CD4-positive, alpha-beta T cell treated with Interleukin-21 for 1 hour (primary cell): ENCODE measurements at regions not wholly inside any gene's neighbourhood (a gene's known extent, or its start where the extent isn't known, plus 50 kb on each side); places are given as distances from the start of the nearest gene placed in this dataset.

ENCODE experiments used
- DNase-seq: peaks from one replicate; pipeline ENCODE4 v3.0.0-alpha.2; 2020

- DNase-seq = no peak
Measured at GRCh38 chr4:120524237-120524636, 398.3 kb downstream of the PRDM5 start.

GRCh38 chr4:120520761-120521160 lies 401.8 kb downstream of the PRDM5 start:
- DNase-seq = no peak

- DNase-seq = no peak
Measured at GRCh38 chr4:120517966-120518365, 404.6 kb downstream of the PRDM5 start.

GRCh38 chr4:120509719-120510118 lies 412.8 kb downstream of the PRDM5 start:
- DNase-seq = no peak

GRCh38 chr4:120509222-120509621 lies 413.3 kb downstream of the PRDM5 start:
- no peak for DNase-seq

GRCh38 chr4:120508036-120508435 lies 414.5 kb downstream of the PRDM5 start:
- DNase-seq = no peak

- DNase-seq = no peak
Measured at GRCh38 chr4:120506536-120506935, 416.0 kb downstream of the PRDM5 start.

GRCh38 chr4:120498678-120499077 lies 423.8 kb downstream of the PRDM5 start:
- DNase-seq = no peak

GRCh38 chr4:120491481-120491880 lies 424.8 kb upstream of the MAD2L1 start:
- no peak for DNase-seq

GRCh38 chr4:120481756-120482155 lies 415.1 kb upstream of the MAD2L1 start:
- DNase-seq = no peak

- DNase-seq = no peak
Measured at GRCh38 chr4:120472447-120473131, 405.9 kb upstream of the MAD2L1 start.

- no peak for DNase-seq
Measured at GRCh38 chr4:120466429-120466828, 399.8 kb upstream of the MAD2L1 start.

- DNase-seq = no peak
Measured at GRCh38 chr4:120454788-120455187, 388.1 kb upstream of the MAD2L1 start.

GRCh38 chr4:120452536-120452935 lies 385.9 kb upstream of the MAD2L1 start:
- no peak for DNase-seq

- no peak for DNase-seq
Measured at GRCh38 chr4:120452001-120452400, 385.4 kb upstream of the MAD2L1 start.

- DNase-seq = no peak
Measured at GRCh38 chr4:120447774-120448173, 381.1 kb upstream of the MAD2L1 start.

GRCh38 chr4:120446051-120446567 lies 379.5 kb upstream of the MAD2L1 start:
- DNase-seq = no peak

- DNase-seq = no peak
Measured at GRCh38 chr4:120445186-120445585, 378.5 kb upstream of the MAD2L1 start.

GRCh38 chr4:120443116-120443515 lies 376.5 kb upstream of the MAD2L1 start:
- no peak for DNase-seq

- DNase-seq = no peak
Measured at GRCh38 chr4:120440730-120441129, 374.1 kb upstream of the MAD2L1 start.

GRCh38 chr4:120435179-120435578 lies 368.5 kb upstream of the MAD2L1 start:
- DNase-seq = no peak

GRCh38 chr4:120434756-120435155 lies 368.1 kb upstream of the MAD2L1 start:
- DNase-seq = no peak

- no peak for DNase-seq
Measured at GRCh38 chr4:120432301-120432860, 365.7 kb upstream of the MAD2L1 start.

- no peak for DNase-seq
Measured at GRCh38 chr4:120431180-120431579, 364.5 kb upstream of the MAD2L1 start.

- DNase-seq = no peak
Measured at GRCh38 chr4:120418146-120418545, 351.5 kb upstream of the MAD2L1 start.
